ENCODE measurements at regions not wholly inside any gene's neighbourhood (a gene's known extent, or its start where the extent isn't known, plus 50 kb on each side); places are given as distances from the start of the nearest gene placed in this dataset.

DNA sequence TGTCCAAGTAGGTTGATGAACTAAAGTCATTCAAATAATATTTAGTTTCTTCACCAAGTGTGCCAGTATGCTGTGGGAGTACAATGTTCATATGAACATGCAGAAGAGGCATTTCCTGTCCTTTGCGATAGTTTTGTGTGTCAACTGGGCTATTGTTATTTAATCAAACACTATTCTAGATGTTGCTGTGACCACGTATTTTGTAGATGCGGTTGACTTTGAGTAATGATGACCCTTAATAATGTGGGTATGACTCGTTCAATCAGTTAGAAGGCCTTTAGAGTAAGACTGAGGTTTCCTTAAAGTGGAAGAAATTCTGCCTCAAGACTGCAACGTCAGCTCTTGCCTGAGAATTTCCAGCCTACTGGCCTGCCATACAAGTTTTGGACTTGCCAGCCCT, 470.7 kb upstream of the CBLB start:
- H3K27me3 ChIP-seq (ENCODE audit: low read depth, low read length), result no peaks in the 10 kb centered on the region
- H3K4me3 ChIP-seq (ENCODE audit: low read depth in 1 of 2, low read length in 2 of 2), result no peak overlapping the region
- H3K27ac ChIP-seq (ENCODE audit: low read length), result no peak overlapping the region
- H3K4me1 ChIP-seq (ENCODE audit: control insufficient read depth in 1 of 2, insufficient read depth in 2 of 2, low read length in 2 of 2), result no peaks in the 10 kb centered on the region
- no peaks in the 10 kb centered on the region for H3K36me3 ChIP-seq (ENCODE audit: control insufficient read depth in 1 of 2, insufficient read depth in 2 of 2, low read length in 2 of 2)
- no peaks in the 10 kb centered on the region for H3K9me3 ChIP-seq (ENCODE audit: control insufficient read depth in 1 of 2, low read length in 2 of 2)

DNA sequence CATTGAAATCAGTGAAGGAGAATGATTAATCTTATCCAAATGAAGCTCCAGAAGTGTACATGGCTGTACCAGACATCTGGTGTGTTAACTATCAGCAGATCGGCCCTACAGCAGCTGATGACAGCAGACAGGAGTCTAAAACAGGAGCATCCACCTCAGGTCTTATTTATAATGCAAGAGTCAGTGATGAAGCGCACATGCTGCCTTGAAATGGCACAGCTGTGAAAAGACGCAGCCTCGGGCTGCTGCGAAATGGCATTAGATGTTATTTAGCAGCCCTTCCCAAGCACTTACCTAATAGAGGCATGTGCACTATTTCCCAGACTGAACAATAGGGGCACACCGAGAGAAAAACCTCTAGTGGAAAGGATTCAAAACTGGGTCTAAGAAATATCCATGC, 472.3 kb upstream of the CBLB start:
- Histone ChIP-seq H3K27ac (ENCODE audit: low read length) (no peak overlapping the region), H3K9me3 (ENCODE audit: control insufficient read depth in 1 of 2, low read length in 2 of 2) (no peaks in the 10 kb centered on the region), H3K27me3 (ENCODE audit: low read depth, low read length) (no peaks in the 10 kb centered on the region), H3K36me3 (ENCODE audit: control insufficient read depth in 1 of 2, insufficient read depth in 2 of 2, low read length in 2 of 2) (no peaks in the 10 kb centered on the region), H3K4me1 (ENCODE audit: control insufficient read depth in 1 of 2, insufficient read depth in 2 of 2, low read length in 2 of 2) (no peaks in the 10 kb centered on the region), H3K4me3 (ENCODE audit: low read depth in 1 of 2, low read length in 2 of 2) (peak overlapping the region in 1 of 2 donors; percentile 19)

DNA sequence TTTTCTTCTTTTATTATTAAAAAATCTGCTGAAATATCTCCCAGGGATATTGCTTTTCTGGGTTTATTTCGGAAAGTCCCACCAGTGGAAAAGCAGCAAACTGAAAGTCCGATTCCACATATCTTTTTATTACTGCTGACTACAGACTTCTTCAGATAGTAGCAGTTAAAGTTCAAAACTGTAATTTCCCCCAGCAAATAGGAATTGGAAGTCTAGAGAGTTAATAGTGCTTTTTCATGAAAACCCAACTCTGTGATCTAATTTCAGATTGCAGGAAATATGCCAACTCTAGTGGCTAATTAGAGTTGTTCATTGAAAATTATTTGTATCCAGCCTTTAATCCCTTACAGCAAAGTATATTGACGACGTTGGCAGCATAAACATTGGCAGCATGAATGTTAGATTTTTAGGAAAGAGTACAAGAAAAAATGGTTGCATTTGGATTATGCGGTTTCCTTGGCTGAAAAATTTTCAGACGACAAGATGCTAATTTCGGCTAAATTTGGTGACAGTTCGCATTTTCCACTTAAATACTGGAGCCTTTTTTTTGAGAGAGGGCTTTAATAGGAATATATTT, 472.9 kb upstream of the CBLB start:
- no peak overlapping the region for H3K27ac ChIP-seq (ENCODE audit: low read length)
- no peaks in the 10 kb centered on the region for H3K36me3 ChIP-seq (ENCODE audit: control insufficient read depth in 1 of 2, insufficient read depth in 2 of 2, low read length in 2 of 2)
- H3K4me1 ChIP-seq (ENCODE audit: control insufficient read depth in 1 of 2, insufficient read depth in 2 of 2, low read length in 2 of 2), result no peaks in the 10 kb centered on the region
- H3K4me3 ChIP-seq (ENCODE audit: low read depth in 1 of 2, low read length in 2 of 2), result no peak overlapping the region
- no peaks in the 10 kb centered on the region for H3K27me3 ChIP-seq (ENCODE audit: low read depth, low read length)
- H3K9me3 ChIP-seq (ENCODE audit: control insufficient read depth in 1 of 2, low read length in 2 of 2), result no peaks in the 10 kb centered on the region

DNA sequence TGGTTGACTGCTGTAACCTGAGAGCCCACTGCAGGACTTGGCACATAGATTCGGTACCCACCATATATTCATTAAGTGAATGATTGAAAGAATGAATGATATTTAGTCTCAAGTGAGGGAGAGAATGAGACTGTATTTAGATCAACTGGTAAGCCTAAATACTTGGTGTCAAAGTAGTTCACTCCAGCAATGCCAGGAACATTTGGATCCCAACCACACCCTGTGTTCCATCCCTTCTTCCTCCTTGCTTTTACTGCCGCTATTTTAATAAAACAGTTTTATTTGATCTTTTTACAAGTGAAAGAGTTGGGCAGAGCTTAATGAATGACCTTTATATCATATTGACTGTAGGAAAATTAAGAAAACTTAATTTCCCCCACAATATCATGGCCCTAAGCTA, 473.6 kb upstream of the CBLB start:
- Histone ChIP-seq H3K4me1 (ENCODE audit: control insufficient read depth in 1 of 2, insufficient read depth in 2 of 2, low read length in 2 of 2) (no peaks in the 10 kb centered on the region), H3K36me3 (ENCODE audit: control insufficient read depth in 1 of 2, insufficient read depth in 2 of 2, low read length in 2 of 2) (no peaks in the 10 kb centered on the region), H3K27me3 (ENCODE audit: low read depth, low read length) (no peaks in the 10 kb centered on the region), H3K9me3 (ENCODE audit: control insufficient read depth in 1 of 2, low read length in 2 of 2) (no peaks in the 10 kb centered on the region), H3K4me3 (ENCODE audit: low read depth in 1 of 2, low read length in 2 of 2) (no peak overlapping the region), H3K27ac (ENCODE audit: low read length) (no peak overlapping the region)

DNA sequence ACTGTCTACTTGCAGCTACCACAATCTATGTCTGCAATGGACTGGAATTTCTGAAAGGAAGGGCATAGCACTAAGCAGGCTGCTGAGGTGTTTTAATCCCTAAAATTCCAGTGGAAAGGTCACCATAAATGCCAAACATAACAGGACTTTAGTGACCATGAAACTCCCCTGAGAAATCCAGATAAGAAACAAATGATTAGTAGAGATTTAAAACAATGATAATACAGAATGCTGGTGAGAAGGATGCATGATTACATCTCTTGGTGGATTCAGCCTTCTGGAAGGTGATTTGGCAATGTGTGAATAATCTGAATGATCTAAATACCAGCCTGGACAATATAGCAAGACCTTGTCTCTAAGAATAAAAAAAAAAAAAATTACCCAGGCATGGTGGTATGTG, 475.0 kb upstream of the CBLB start:
- no peaks in the 10 kb centered on the region for H3K9me3 ChIP-seq (ENCODE audit: control insufficient read depth in 1 of 2, low read length in 2 of 2)
- H3K4me1 ChIP-seq (ENCODE audit: control insufficient read depth in 1 of 2, insufficient read depth in 2 of 2, low read length in 2 of 2), result no peaks in the 10 kb centered on the region
- H3K36me3 ChIP-seq (ENCODE audit: control insufficient read depth in 1 of 2, insufficient read depth in 2 of 2, low read length in 2 of 2), result no peaks in the 10 kb centered on the region
- no peaks in the 10 kb centered on the region for H3K27me3 ChIP-seq (ENCODE audit: low read depth, low read length)
- no peak overlapping the region for H3K4me3 ChIP-seq (ENCODE audit: low read depth in 1 of 2, low read length in 2 of 2)
- H3K27ac ChIP-seq (ENCODE audit: low read length), result no peak overlapping the region

DNA sequence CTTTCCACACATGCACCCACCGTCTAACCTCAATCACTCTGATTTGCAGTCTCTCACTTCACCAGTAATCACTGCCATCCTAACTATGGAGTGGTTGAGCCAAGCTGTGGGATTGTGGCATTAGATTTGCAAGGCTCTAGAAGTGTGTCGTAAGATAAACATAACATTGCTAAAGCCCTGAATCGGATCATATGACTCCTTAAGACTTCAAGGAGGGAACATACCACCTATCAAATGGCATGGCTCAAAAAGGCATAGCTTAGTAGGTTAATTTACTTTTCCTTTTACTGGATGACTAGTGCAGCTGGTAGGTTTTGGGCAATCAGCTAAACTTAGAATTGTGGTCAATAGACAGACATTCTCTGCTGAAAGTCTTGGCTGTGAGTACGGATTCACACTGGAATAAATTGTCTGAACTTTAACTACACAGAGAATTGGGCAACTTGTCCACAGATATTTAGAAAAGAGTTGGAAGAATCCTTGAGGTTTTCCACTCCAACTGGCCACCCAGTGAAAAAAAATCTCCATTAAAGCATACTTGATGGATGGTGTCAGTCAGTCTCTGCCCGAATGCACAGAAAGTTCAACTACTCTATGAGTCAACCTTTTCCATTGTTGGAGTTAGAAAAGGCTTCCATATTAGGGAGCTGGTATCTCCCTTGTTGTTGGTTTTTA, 476.7 kb upstream of the CBLB start:
- Histone ChIP-seq H3K4me3 (ENCODE audit: low read depth in 1 of 2, low read length in 2 of 2) (no peak overlapping the region), H3K9me3 (ENCODE audit: control insufficient read depth in 1 of 2, low read length in 2 of 2) (no peaks in the 10 kb centered on the region), H3K27me3 (ENCODE audit: low read depth, low read length) (no peaks in the 10 kb centered on the region), H3K36me3 (ENCODE audit: control insufficient read depth in 1 of 2, insufficient read depth in 2 of 2, low read length in 2 of 2) (no peaks in the 10 kb centered on the region), H3K4me1 (ENCODE audit: control insufficient read depth in 1 of 2, insufficient read depth in 2 of 2, low read length in 2 of 2) (no peaks in the 10 kb centered on the region), H3K27ac (ENCODE audit: low read length) (peak overlapping the region; percentile 20)

DNA sequence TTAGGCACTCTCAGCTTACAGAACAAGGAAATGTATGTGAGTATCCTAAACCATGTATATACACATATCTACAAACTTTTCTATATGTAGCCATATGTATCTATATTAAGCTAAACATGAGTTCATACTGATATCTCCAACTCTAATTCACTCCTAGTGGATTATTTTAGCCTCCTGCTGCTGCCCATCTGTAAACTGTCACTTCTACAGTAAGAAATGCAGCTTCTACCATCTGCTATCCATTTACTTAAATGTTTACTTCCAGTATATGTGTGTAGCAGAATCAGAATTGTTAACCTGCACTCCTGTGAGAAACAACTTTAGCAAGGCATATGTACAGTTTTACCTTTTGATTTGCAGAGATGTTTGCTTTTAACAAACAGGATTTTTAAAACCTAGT, 478.5 kb upstream of the CBLB start:
- no peak overlapping the region for H3K27ac ChIP-seq (ENCODE audit: low read length)
- H3K27me3 ChIP-seq (ENCODE audit: low read depth, low read length), result no peaks in the 10 kb centered on the region
- H3K4me1 ChIP-seq (ENCODE audit: control insufficient read depth in 1 of 2, insufficient read depth in 2 of 2, low read length in 2 of 2), result no peaks in the 10 kb centered on the region
- no peak overlapping the region for H3K4me3 ChIP-seq (ENCODE audit: low read depth in 1 of 2, low read length in 2 of 2)
- no peaks in the 10 kb centered on the region for H3K9me3 ChIP-seq (ENCODE audit: control insufficient read depth in 1 of 2, low read length in 2 of 2)
- no peaks in the 10 kb centered on the region for H3K36me3 ChIP-seq (ENCODE audit: control insufficient read depth in 1 of 2, insufficient read depth in 2 of 2, low read length in 2 of 2)

DNA sequence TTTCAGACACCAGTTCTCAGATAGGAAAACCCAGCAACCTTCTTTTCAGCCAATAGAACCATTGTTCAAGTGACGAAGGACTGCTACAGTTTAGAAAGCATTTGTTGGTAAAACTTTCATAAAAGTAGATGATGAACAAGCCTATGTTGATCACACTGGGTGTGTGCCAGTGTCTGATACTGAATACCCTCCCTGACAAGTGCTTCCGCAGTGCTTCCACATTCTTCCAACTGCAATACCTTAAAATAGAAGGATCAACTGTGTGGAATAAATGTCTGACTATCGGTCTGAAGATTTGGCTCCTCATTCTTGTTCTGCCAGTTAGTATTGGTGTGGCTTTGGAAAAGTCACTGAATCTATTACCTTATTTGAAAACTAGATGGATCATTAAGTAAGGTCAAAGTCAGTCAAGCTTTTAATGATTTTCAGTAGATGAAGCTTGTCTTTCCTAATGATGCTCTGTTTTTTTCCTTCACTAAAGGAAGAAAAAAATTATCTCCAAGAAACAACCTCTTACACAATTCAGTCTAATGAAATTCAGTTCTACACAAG, 479.4 kb upstream of the CBLB start:
- Histone ChIP-seq H3K9me3 (ENCODE audit: control insufficient read depth in 1 of 2, low read length in 2 of 2) (no peaks in the 10 kb centered on the region), H3K4me1 (ENCODE audit: control insufficient read depth in 1 of 2, insufficient read depth in 2 of 2, low read length in 2 of 2) (no peaks in the 10 kb centered on the region), H3K27ac (ENCODE audit: low read length) (no peak overlapping the region), H3K36me3 (ENCODE audit: control insufficient read depth in 1 of 2, insufficient read depth in 2 of 2, low read length in 2 of 2) (no peaks in the 10 kb centered on the region), H3K27me3 (ENCODE audit: low read depth, low read length) (no peaks in the 10 kb centered on the region), H3K4me3 (ENCODE audit: low read depth in 1 of 2, low read length in 2 of 2) (no peak overlapping the region)

DNA sequence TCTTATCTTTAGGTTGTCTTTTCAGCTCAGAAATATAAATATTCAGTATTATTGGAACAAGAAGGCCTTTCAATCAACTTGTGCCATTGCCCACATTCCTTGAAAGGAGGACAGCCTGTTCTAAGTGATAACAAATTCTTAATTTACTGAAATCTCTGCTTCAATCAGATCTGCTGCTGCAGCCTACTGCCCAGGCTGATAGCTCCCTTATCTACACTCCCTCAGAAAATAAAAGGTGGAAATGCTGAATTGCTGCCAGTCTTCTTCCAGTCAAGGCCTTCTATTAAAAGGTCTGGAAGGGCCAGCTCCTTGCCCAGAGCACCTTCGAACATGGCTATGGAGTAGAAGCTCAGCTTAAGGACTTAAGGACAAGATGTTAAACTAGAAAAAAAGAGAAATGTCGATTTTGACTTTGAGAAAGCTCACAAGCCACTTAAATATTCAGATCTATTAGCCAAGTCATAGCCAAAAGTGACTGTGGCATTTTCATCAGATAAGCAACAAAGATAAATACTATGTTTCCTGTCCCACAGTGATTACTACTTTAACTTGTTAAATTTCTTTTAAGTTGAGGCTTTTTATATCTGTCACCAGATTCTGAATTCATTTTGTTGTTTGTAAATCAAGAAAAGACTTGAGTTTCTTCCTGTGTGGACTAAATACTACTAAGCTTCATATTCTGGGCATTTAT, 480.5 kb upstream of the CBLB start:
- no peak overlapping the region for H3K27ac ChIP-seq (ENCODE audit: low read length)
- no peaks in the 10 kb centered on the region for H3K36me3 ChIP-seq (ENCODE audit: control insufficient read depth in 1 of 2, insufficient read depth in 2 of 2, low read length in 2 of 2)

DNA sequence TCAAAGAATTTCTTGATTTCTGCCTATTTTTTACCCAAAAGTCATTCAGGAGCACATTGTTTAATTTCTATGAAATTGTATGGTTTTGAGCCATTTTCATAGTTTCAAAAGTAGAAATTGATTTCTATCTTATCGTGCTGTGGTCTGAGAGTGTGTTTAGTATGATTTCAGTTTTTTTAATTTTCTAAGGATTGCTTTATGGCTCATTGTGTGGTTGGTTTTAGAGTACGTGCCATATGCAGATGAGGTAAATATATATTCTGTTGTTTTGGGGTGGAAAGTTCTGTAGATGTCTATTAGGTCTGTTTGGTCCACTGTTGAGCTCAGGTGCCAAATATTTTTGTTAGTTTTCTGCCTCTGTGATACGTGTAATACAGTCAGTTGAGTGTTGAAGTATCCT, 487.1 kb upstream of the CBLB start:
- Histone ChIP-seq H3K27ac (ENCODE audit: low read length) (no peak overlapping the region), H3K9me3 (ENCODE audit: control insufficient read depth in 1 of 2, low read length in 2 of 2) (no peaks in the 10 kb centered on the region), H3K4me3 (ENCODE audit: low read depth in 1 of 2, low read length in 2 of 2) (no peak overlapping the region), H3K36me3 (ENCODE audit: control insufficient read depth in 1 of 2, insufficient read depth in 2 of 2, low read length in 2 of 2) (no peaks in the 10 kb centered on the region), H3K4me1 (ENCODE audit: control insufficient read depth in 1 of 2, insufficient read depth in 2 of 2, low read length in 2 of 2) (no peaks in the 10 kb centered on the region), H3K27me3 (ENCODE audit: low read depth, low read length) (no peaks in the 10 kb centered on the region)

More for the DNA sequence above, 480.5 kb upstream of the CBLB start:
- Histone ChIP-seq H3K4me3 (ENCODE audit: low read depth in 1 of 2, low read length in 2 of 2) (no peak overlapping the region), H3K9me3 (ENCODE audit: control insufficient read depth in 1 of 2, low read length in 2 of 2) (no peaks in the 10 kb centered on the region), H3K4me1 (ENCODE audit: control insufficient read depth in 1 of 2, insufficient read depth in 2 of 2, low read length in 2 of 2) (no peaks in the 10 kb centered on the region), H3K27me3 (ENCODE audit: low read depth, low read length) (no peaks in the 10 kb centered on the region)

DNA sequence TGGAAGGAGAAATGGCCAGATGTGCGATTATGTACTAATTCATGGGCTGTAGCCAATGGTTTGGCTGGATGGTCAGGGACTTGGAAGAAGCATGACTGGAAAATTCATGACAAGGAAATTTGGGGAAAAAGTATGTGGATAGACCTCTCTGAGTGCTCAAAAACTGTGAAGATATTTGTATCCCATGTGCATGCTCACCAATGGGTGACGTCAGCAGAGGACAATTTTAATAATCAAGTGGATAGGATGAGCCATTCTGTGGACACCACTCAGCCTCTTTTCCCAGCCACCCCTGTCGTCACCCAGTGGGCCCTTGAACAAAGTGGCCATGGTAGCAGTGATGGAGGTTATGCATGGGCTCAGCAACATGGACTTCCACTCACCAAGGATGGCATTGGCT, 490.9 kb upstream of the CBLB start:
- no peaks in the 10 kb centered on the region for H3K27me3 ChIP-seq (ENCODE audit: low read depth, low read length)
- no peak overlapping the region for H3K4me3 ChIP-seq (ENCODE audit: low read depth in 1 of 2, low read length in 2 of 2)
- no peak overlapping the region for H3K27ac ChIP-seq (ENCODE audit: low read length)
- H3K36me3 ChIP-seq (ENCODE audit: control insufficient read depth in 1 of 2, insufficient read depth in 2 of 2, low read length in 2 of 2), result no peaks in the 10 kb centered on the region
- no peaks in the 10 kb centered on the region for H3K4me1 ChIP-seq (ENCODE audit: control insufficient read depth in 1 of 2, insufficient read depth in 2 of 2, low read length in 2 of 2)
- peaks cover 0 to 3% of the 10 kb centered on the region in 2 donors for H3K9me3 ChIP-seq (ENCODE audit: control insufficient read depth in 1 of 2, low read length in 2 of 2)
